OCI-LY1 (cell line): ENCODE measurements at regions not wholly inside any gene's neighbourhood (a gene's known extent, or its start where the extent isn't known, plus 50 kb on each side); places are given as distances from the start of the nearest gene placed in this dataset.

Source experiments
- EZH2 ChIP-seq: fragments of 200-600 bp; sonication (generic), shearing (Covaris generic); IDR thresholded peaks from 2 replicates; pipeline ENCODE4 v1.8.0; 2017; ENCODE audit warnings: borderline replicate concordance, mixed run types, mild to moderate bottlenecking, antibody characterized with exemption, low read length, moderate library complexity, mixed read lengths
- TF ChIP-seq, protein P1 (sequence below): fragments of 200-600 bp; sonication (generic), shearing (Covaris generic); IDR thresholded peaks from 2 replicates; pipeline ENCODE4 v1.5.1; 2017; ENCODE audit warnings: mild to moderate bottlenecking, antibody characterized with exemption, low read length, moderate library complexity, mixed read lengths

DNA sequence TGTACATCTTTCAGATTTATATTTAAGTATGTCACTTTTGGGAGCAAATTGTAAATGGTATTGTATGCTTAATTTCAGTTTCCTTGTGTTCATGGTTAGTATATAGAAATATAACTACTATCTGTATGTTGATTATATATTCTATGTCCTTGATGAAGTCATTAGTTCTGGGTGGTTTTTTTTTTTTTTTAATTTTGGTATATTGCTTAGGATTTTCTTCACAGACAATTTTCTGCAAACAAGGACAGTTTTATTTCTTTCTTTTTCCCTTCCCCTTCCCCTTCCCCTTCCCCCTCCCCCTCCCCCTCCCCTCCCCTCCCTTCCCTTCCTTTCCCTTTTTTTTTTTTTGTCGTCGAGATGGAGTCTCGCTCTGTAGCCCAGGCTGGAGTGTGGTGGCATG lies 430.0 kb downstream of the TYW1 start:
- TF ChIP-seq, protein P1, sequence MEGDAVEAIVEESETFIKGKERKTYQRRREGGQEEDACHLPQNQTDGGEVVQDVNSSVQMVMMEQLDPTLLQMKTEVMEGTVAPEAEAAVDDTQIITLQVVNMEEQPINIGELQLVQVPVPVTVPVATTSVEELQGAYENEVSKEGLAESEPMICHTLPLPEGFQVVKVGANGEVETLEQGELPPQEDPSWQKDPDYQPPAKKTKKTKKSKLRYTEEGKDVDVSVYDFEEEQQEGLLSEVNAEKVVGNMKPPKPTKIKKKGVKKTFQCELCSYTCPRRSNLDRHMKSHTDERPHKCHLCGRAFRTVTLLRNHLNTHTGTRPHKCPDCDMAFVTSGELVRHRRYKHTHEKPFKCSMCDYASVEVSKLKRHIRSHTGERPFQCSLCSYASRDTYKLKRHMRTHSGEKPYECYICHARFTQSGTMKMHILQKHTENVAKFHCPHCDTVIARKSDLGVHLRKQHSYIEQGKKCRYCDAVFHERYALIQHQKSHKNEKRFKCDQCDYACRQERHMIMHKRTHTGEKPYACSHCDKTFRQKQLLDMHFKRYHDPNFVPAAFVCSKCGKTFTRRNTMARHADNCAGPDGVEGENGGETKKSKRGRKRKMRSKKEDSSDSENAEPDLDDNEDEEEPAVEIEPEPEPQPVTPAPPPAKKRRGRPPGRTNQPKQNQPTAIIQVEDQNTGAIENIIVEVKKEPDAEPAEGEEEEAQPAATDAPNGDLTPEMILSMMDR: no peak
- TF ChIP-seq EZH2: no peak
